ENCODE measurements at regions not wholly inside any gene's neighbourhood (a gene's known extent, or its start where the extent isn't known, plus 50 kb on each side); places are given as distances from the start of the nearest gene placed in this dataset.

- Histone ChIP-seq H3K9me2 (ENCODE audit: insufficient read depth) (0 out of 2 replicates have a peak, but pooled peaks cover 3% of the 10 kb centered on the region), H3K79me2 (ENCODE audit: low read depth) (no peaks in the 10 kb centered on the region), H3K4me2 (no peak overlapping the region), H3K4me1 (replicated peaks; ENCODE audit: insufficient read depth) (peaks cover 12% of the 10 kb centered on the region), H3K27me3 (ENCODE audit: insufficient read depth, low read depth) (no peaks in the 10 kb centered on the region), H2AFZ (no peak overlapping the region), H3K27ac (no peak overlapping the region), H3K36me3 (ENCODE audit: low read depth) (no peaks in the 10 kb centered on the region), H4K20me1 (ENCODE audit: insufficient read depth) (no peaks in the 10 kb centered on the region), H3K9me3 (ENCODE audit: insufficient read depth, low read depth) (0 out of 2 replicates have a peak, but pooled peaks cover 6% of the 10 kb centered on the region), H3K4me3 (no peak overlapping the region), H3F3A (ENCODE audit: insufficient read depth, low read depth) (peaks cover 4% of the 10 kb centered on the region; the same call in 1 of the 2 replicates)
- CTCF ChIA-PET: no interaction called here
- intact Hi-C loops (cut with micrococcal nuclease; ENCODE audit: unreplicated experiment): no loop called here
- no peak for DNase-seq
- POLR2A ChIA-PET (ENCODE audit: unreplicated experiment): no interaction called here
- BruUV-seq (replicated peaks): no TSS peak
- TF ChIP-seq, protein P1, sequence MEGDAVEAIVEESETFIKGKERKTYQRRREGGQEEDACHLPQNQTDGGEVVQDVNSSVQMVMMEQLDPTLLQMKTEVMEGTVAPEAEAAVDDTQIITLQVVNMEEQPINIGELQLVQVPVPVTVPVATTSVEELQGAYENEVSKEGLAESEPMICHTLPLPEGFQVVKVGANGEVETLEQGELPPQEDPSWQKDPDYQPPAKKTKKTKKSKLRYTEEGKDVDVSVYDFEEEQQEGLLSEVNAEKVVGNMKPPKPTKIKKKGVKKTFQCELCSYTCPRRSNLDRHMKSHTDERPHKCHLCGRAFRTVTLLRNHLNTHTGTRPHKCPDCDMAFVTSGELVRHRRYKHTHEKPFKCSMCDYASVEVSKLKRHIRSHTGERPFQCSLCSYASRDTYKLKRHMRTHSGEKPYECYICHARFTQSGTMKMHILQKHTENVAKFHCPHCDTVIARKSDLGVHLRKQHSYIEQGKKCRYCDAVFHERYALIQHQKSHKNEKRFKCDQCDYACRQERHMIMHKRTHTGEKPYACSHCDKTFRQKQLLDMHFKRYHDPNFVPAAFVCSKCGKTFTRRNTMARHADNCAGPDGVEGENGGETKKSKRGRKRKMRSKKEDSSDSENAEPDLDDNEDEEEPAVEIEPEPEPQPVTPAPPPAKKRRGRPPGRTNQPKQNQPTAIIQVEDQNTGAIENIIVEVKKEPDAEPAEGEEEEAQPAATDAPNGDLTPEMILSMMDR (conservative IDR thresholded peaks at IDR 0.05): no peak
- TF ChIP-seq EZH2 (IDR thresholded peaks at IDR 0.05; ENCODE audit: low read depth): no peak
Observed at GRCh38 chrX:8278557-8278956, 107.5 kb upstream of the VCX2 start.

DNA sequence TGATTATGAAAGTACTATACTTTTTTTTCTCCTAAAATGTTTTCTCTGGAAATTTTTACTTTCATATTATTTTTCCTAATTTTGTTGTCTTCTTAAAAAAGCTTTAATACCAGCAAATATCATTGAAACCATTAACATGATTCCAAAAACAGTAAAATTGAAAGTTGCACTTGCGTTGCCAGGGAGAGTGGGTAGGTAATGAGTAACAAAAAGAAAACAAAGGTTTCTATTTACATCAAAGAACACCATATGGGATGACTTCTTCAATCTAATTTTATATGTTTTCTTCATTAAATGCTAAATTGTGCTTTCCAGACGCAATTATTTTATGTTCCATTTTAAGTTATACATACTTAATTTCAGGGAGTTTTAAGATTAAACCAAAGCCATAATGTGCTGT lies 108.3 kb upstream of the VCX2 start:
- Histone ChIP-seq H3K36me3 (ENCODE audit: low read depth) (no peaks in the 10 kb centered on the region), H2AFZ (no peak overlapping the region), H4K20me1 (ENCODE audit: insufficient read depth) (no peaks in the 10 kb centered on the region), H3K4me1 (replicated peaks; ENCODE audit: insufficient read depth) (peaks cover 6% of the 10 kb centered on the region; the same call in 1 of the 2 replicates), H3K27ac (no peak overlapping the region), H3K9me3 (ENCODE audit: insufficient read depth, low read depth) (0 out of 2 replicates have a peak, but pooled peaks cover 6% of the 10 kb centered on the region), H3K4me2 (no peak overlapping the region), H3K27me3 (ENCODE audit: insufficient read depth, low read depth) (no peaks in the 10 kb centered on the region), H3K4me3 (no peak overlapping the region), H3K79me2 (ENCODE audit: low read depth) (no peaks in the 10 kb centered on the region), H3K9me2 (ENCODE audit: insufficient read depth) (0 out of 2 replicates have a peak, but pooled peaks cover 5% of the 10 kb centered on the region), H3F3A (ENCODE audit: insufficient read depth, low read depth) (no peaks in the 10 kb centered on the region)
- intact Hi-C loops (cut with micrococcal nuclease; ENCODE audit: unreplicated experiment): no loop called here
- CTCF ChIA-PET: no interaction called here
- POLR2A ChIA-PET (ENCODE audit: unreplicated experiment): no interaction called here
- no peak for DNase-seq
- no peak for TF ChIP-seq EZH2 (IDR thresholded peaks at IDR 0.05; ENCODE audit: low read depth)
- TF ChIP-seq, protein P1 (conservative IDR thresholded peaks at IDR 0.05): no peak
- BruUV-seq (replicated peaks): no TSS peak

DNA sequence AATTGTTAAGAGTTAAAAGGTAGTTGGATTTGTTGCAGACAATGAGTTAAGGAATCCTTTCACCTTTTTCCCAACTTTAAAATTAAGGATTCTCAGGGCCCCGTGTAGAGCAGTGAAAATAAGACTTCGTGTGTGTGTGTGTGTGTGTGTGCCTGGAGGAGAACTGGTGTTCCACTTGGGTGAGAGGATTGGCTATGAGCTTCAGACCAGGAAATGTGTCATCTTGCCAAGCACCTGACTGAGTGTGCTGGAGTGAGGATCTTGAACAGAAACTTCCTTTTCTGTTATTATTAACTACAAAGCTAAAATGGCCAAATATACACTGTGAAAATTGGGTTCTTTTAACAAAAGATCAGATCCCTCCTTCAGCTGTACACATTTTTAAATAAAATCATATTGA lies 113.1 kb upstream of the VCX2 start:
- Histone ChIP-seq H3K4me3 (no peak overlapping the region), H2AFZ (no peak overlapping the region), H3K4me1 (replicated peaks; ENCODE audit: insufficient read depth) (no peaks in the 10 kb centered on the region), H3K36me3 (ENCODE audit: low read depth) (no peaks in the 10 kb centered on the region), H4K20me1 (ENCODE audit: insufficient read depth) (no peaks in the 10 kb centered on the region), H3K4me2 (no peak overlapping the region), H3F3A (ENCODE audit: insufficient read depth, low read depth) (no peaks in the 10 kb centered on the region), H3K79me2 (ENCODE audit: low read depth) (no peaks in the 10 kb centered on the region), H3K27me3 (ENCODE audit: insufficient read depth, low read depth) (no peaks in the 10 kb centered on the region), H3K9me3 (ENCODE audit: insufficient read depth, low read depth) (no peaks in the 10 kb centered on the region), H3K27ac (no peak overlapping the region), H3K9me2 (ENCODE audit: insufficient read depth) (0 out of 2 replicates have a peak, but pooled peaks cover 5% of the 10 kb centered on the region)
- POLR2A ChIA-PET (ENCODE audit: unreplicated experiment): no interaction called here
- no peak for DNase-seq
- intact Hi-C loops (cut with micrococcal nuclease; ENCODE audit: unreplicated experiment): no loop called here
- CTCF ChIA-PET: no interaction called here
- no TSS peak for BruUV-seq (replicated peaks)
- TF ChIP-seq, protein P1 (conservative IDR thresholded peaks at IDR 0.05): no peak
- no peak for TF ChIP-seq EZH2 (IDR thresholded peaks at IDR 0.05; ENCODE audit: low read depth)

Measured in PC-9 (cell line).